ENCODE measurements at regions not wholly inside any gene's neighbourhood (a gene's known extent, or its start where the extent isn't known, plus 50 kb on each side); places are given as distances from the start of the nearest gene placed in this dataset.

DNA sequence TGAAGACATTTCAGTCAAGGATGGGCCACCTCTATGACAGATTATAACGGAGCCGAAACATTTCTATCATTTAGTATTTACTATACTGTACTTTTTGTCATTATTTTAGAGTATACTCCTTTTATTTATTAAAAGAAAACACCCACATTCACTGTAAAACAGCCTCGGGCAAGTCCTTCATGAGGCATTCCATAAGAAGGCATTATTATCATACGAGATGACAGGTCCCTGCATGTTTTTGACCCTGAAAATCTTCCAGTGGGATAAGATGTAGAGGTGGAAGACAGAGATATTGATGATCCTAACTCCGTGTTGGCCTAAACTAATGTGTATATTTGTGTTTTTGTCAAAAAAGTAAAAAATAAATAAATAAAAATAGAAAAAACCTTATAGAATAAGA, 245.0 kb downstream of the MTX2 start:
- no peak for TF ChIP-seq POLR2A (IDR thresholded peaks at IDR 0.05)
- TF ChIP-seq, protein P1, sequence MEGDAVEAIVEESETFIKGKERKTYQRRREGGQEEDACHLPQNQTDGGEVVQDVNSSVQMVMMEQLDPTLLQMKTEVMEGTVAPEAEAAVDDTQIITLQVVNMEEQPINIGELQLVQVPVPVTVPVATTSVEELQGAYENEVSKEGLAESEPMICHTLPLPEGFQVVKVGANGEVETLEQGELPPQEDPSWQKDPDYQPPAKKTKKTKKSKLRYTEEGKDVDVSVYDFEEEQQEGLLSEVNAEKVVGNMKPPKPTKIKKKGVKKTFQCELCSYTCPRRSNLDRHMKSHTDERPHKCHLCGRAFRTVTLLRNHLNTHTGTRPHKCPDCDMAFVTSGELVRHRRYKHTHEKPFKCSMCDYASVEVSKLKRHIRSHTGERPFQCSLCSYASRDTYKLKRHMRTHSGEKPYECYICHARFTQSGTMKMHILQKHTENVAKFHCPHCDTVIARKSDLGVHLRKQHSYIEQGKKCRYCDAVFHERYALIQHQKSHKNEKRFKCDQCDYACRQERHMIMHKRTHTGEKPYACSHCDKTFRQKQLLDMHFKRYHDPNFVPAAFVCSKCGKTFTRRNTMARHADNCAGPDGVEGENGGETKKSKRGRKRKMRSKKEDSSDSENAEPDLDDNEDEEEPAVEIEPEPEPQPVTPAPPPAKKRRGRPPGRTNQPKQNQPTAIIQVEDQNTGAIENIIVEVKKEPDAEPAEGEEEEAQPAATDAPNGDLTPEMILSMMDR (IDR thresholded peaks at IDR 0.05), result no peak

Data from Peyer's patch (tissue), 4 donors.